Tibial nerve (tissue), 4 donors: ENCODE measurements at regions not wholly inside any gene's neighbourhood (a gene's known extent, or its start where the extent isn't known, plus 50 kb on each side); places are given as distances from the start of the nearest gene placed in this dataset.

Experiments
- CTCF ChIP-seq, 5 experiments: fragments of 200-600 bp in 3 of 5; fragments of 450-650 bp in 2 of 5; sonication (generic) in 3 of 5; IDR thresholded peaks; one replicate each; pipeline ENCODE4 v1.5.1; 2016 to 2019; ENCODE audit warnings: antibody characterized with exemption in 5 of 5, mild to moderate bottlenecking in 3 of 5, moderate library complexity in 2 of 5
- EP300 ChIP-seq, 2 donors: sonication (generic); formaldehyde crosslinking; IDR thresholded peaks; one replicate each; pipeline ENCODE4 v1.6.1; 2017; ENCODE audit warnings: antibody characterized with exemption in 2 of 2, mild to moderate bottlenecking in 1 of 2
- POLR2A ChIP-seq, 2 donors: fragments of 450-650 bp; IDR thresholded peaks; one replicate each; pipeline ENCODE4 v1.6.1; 2017; ENCODE audit warnings: antibody characterized with exemption in 2 of 2, mild to moderate bottlenecking in 2 of 2, moderate library complexity in 2 of 2

- TF ChIP-seq POLR2A (IDR thresholded peaks at IDR 0.05) = no peak
- no peak for TF ChIP-seq CTCF (IDR thresholded peaks at IDR 0.05)
- TF ChIP-seq EP300 (IDR thresholded peaks at IDR 0.05) = no peak
Observed at GRCh38 chr13:88887045-88887662, 1216.0 kb downstream of the SLITRK5 start.
